Chondrocyte (in vitro differentiated cells): ENCODE measurements at regions not wholly inside any gene's neighbourhood (a gene's known extent, or its start where the extent isn't known, plus 50 kb on each side); places are given as distances from the start of the nearest gene placed in this dataset.

Experiments
- DNase-seq: peaks from one replicate; pipeline ENCODE4 v3.0.0; 2021; ENCODE audit warnings: mixed read lengths, low spot score
- H3K27ac Mint-ChIP-seq: one replicate; pipeline ENCODE4 v1.8.0; 2021; ENCODE audit warnings: mild to moderate bottlenecking, moderate library complexity, mixed read lengths; ENCODE audit not compliant: unreplicated experiment
- H3K27me3 Mint-ChIP-seq: 2 replicates; pipeline ENCODE4 v1.8.0; 2021; ENCODE audit warnings: low read depth, mixed read lengths
- H3K36me3 Mint-ChIP-seq: 2 replicates; pipeline ENCODE4 v1.8.0; 2021; ENCODE audit warnings: low read depth, mixed read lengths
- H3K4me1 Mint-ChIP-seq: 2 replicates; pipeline ENCODE4 v1.8.0; 2021; ENCODE audit warnings: low read depth, mild to moderate bottlenecking, mixed read lengths
- H3K4me3 Mint-ChIP-seq: one replicate; pipeline ENCODE4 v1.8.0; 2021; ENCODE audit warnings: mild to moderate bottlenecking, moderate library complexity, mixed read lengths; ENCODE audit not compliant: unreplicated experiment
- H3K9me3 Mint-ChIP-seq: 2 replicates; pipeline ENCODE4 v1.8.0; 2021; ENCODE audit warnings: low read depth, mixed read lengths
- CTCF ChIP-seq: fragments of 200-600 bp; sonication (generic); IDR thresholded peaks from 2 replicates; pipeline ENCODE4 v1.5.0; 2021; ENCODE audit warnings: antibody characterized with exemption, mild to moderate bottlenecking, moderate library complexity

- no peak overlapping the region for H3K4me3 Mint-ChIP-seq
- H3K27me3 Mint-ChIP-seq: peaks cover 13% of the 10 kb centered on the region
- H3K9me3 Mint-ChIP-seq: peaks cover 4% of the 10 kb centered on the region
- no peak overlapping the region for H3K27ac Mint-ChIP-seq
- H3K36me3 Mint-ChIP-seq: no peaks in the 10 kb centered on the region
- no peak for TF ChIP-seq CTCF
- H3K4me1 Mint-ChIP-seq: no peaks in the 10 kb centered on the region
- no peak for DNase-seq
These were observed 700.5 kb upstream of the CHAC2 start for GRCh38 chr2:53067056-53067455.

- peaks cover 26% of the 10 kb centered on the region for H3K27me3 Mint-ChIP-seq
- no peak overlapping the region for H3K4me3 Mint-ChIP-seq
- no peaks in the 10 kb centered on the region for H3K4me1 Mint-ChIP-seq
- TF ChIP-seq CTCF: no peak
- peaks cover 7% of the 10 kb centered on the region for H3K9me3 Mint-ChIP-seq
- no peak overlapping the region for H3K27ac Mint-ChIP-seq
- H3K36me3 Mint-ChIP-seq: peaks cover 2% of the 10 kb centered on the region
- DNase-seq: no peak
These were observed 703.5 kb upstream of the CHAC2 start for GRCh38 chr2:53064154-53064553.

GRCh38 chr2:53058526-53058925 is 709.1 kb upstream of the CHAC2 start:
- Mint-ChIP-seq H3K27me3 (peaks cover 38% of the 10 kb centered on the region), H3K4me1 (no peaks in the 10 kb centered on the region), H3K4me3 (no peak overlapping the region), H3K36me3 (peaks cover 4% of the 10 kb centered on the region), H3K9me3 (peaks cover 7% of the 10 kb centered on the region), H3K27ac (no peak overlapping the region)
- no peak for DNase-seq
- no peak for TF ChIP-seq CTCF

- no peak for DNase-seq
- H3K27me3 Mint-ChIP-seq: peaks cover 19% of the 10 kb centered on the region
- no peak for TF ChIP-seq CTCF
- no peaks in the 10 kb centered on the region for H3K36me3 Mint-ChIP-seq
- no peaks in the 10 kb centered on the region for H3K4me1 Mint-ChIP-seq
- peaks cover 6% of the 10 kb centered on the region for H3K9me3 Mint-ChIP-seq
- H3K4me3 Mint-ChIP-seq: no peak overlapping the region
- H3K27ac Mint-ChIP-seq: no peak overlapping the region
These were observed 713.7 kb upstream of the CHAC2 start for GRCh38 chr2:53053937-53054336.

- no peak for TF ChIP-seq CTCF
- H3K27ac Mint-ChIP-seq: no peak overlapping the region
- no peaks in the 10 kb centered on the region for H3K36me3 Mint-ChIP-seq
- H3K4me1 Mint-ChIP-seq: no peaks in the 10 kb centered on the region
- DNase-seq: no peak
- H3K4me3 Mint-ChIP-seq: no peak overlapping the region
- H3K27me3 Mint-ChIP-seq: peaks cover 13% of the 10 kb centered on the region
- H3K9me3 Mint-ChIP-seq: peaks cover 8% of the 10 kb centered on the region
These were observed 716.4 kb upstream of the CHAC2 start for GRCh38 chr2:53051157-53051556.
